HG03064 (cell line): ENCODE measurements at regions not wholly inside any gene's neighbourhood (a gene's known extent, or its start where the extent isn't known, plus 50 kb on each side); places are given as distances from the start of the nearest gene placed in this dataset.
"Not testable (repeated sequence)": the region's sequence is repeated elsewhere in the genome, so short reads cannot be mapped to it uniquely, and the experiment has no call there.

ENCODE experiments used
- ATAC-seq: cut with Tn5 transposase; IDR thresholded peaks from one replicate; pipeline ENCODE4 v1.9.1; 2021; ENCODE audit warnings: low read depth; ENCODE audit not compliant: unreplicated experiment

GRCh38 chr5:125215593-125215992 is 469.2 kb upstream of the ZNF608 start:
- no peak for ATAC-seq

GRCh38 chr5:125219710-125220109 is 473.3 kb upstream of the ZNF608 start:
- ATAC-seq = no peak

GRCh38 chr5:125220284-125220683 is 473.8 kb upstream of the ZNF608 start:
- ATAC-seq = no peak

- ATAC-seq = no peak
Observed at GRCh38 chr5:125222597-125223240, 476.3 kb upstream of the ZNF608 start.

- no peak for ATAC-seq
Observed at GRCh38 chr5:125225424-125225823, 479.0 kb upstream of the ZNF608 start.

GRCh38 chr5:125226825-125227224 is 480.4 kb upstream of the ZNF608 start:
- no peak for ATAC-seq

GRCh38 chr5:125227333-125228095 is 481.1 kb upstream of the ZNF608 start:
- no peak for ATAC-seq

GRCh38 chr5:125228363-125229070 is 482.1 kb upstream of the ZNF608 start:
- no peak for ATAC-seq

GRCh38 chr5:125229556-125229955 is 483.1 kb upstream of the ZNF608 start:
- ATAC-seq = no peak

- no peak for ATAC-seq
Observed at GRCh38 chr5:125232779-125233230, 486.4 kb upstream of the ZNF608 start.

GRCh38 chr5:125233944-125234343 is 487.5 kb upstream of the ZNF608 start:
- no peak for ATAC-seq

GRCh38 chr5:125236007-125236406 is 489.6 kb upstream of the ZNF608 start:
- ATAC-seq = no peak

- no peak for ATAC-seq
Observed at GRCh38 chr5:125236981-125237380, 490.5 kb upstream of the ZNF608 start.

GRCh38 chr5:125244531-125244930 is 498.1 kb upstream of the ZNF608 start:
- ATAC-seq = no peak

- no peak for ATAC-seq
Observed at GRCh38 chr5:125245216-125245615, 498.8 kb upstream of the ZNF608 start.

- ATAC-seq = no peak
Observed at GRCh38 chr5:125249400-125249799, 503.0 kb upstream of the ZNF608 start.

GRCh38 chr5:125251703-125252102 is 505.3 kb upstream of the ZNF608 start:
- ATAC-seq = no peak

GRCh38 chr5:125253634-125254033 is 507.2 kb upstream of the ZNF608 start:
- not testable (repeated sequence) for ATAC-seq

GRCh38 chr5:125254267-125254666 is 507.8 kb upstream of the ZNF608 start:
- no peak for ATAC-seq

- no peak for ATAC-seq
Observed at GRCh38 chr5:125256296-125256695, 509.9 kb upstream of the ZNF608 start.
